ENCODE measurements at regions not wholly inside any gene's neighbourhood (a gene's known extent, or its start where the extent isn't known, plus 50 kb on each side); places are given as distances from the start of the nearest gene placed in this dataset.

DNA sequence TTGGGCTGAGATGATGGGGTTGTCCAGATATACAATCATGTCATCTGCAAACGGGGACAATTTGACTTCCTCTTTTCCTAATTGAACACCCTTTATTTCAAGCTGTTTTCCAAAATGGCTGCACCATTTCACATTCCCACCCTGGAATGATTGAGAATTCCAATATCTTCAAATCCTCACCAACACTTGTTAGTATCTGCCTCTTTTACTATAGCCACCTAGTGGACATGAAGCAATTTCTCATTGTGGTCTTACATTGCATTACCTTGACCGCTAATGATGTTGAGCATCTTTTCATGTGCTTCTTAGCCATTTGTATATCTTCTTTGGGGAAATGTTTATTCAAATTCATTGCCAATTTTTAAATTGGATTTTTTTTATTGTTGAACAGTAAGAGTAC is 364.8 kb downstream of the SMARCA1 start:
- ChIA-PET CTCF (no interaction called here), POLR2A (no interaction called here)
- TF ChIP-seq SUZ12 (IDR thresholded peaks at IDR 0.05), result no peak
- TF ChIP-seq ELF4 (IDR thresholded peaks at IDR 0.05), result no peak
- TF ChIP-seq, protein P1, sequence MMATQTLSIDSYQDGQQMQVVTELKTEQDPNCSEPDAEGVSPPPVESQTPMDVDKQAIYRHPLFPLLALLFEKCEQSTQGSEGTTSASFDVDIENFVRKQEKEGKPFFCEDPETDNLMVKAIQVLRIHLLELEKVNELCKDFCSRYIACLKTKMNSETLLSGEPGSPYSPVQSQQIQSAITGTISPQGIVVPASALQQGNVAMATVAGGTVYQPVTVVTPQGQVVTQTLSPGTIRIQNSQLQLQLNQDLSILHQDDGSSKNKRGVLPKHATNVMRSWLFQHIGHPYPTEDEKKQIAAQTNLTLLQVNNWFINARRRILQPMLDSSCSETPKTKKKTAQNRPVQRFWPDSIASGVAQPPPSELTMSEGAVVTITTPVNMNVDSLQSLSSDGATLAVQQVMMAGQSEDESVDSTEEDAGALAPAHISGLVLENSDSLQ (IDR thresholded peaks at IDR 0.05), result no peak
- TF ChIP-seq FOXA1 (IDR thresholded peaks at IDR 0.05), result no peak
- no peak for TF ChIP-seq FOXM1 (IDR thresholded peaks at IDR 0.05; ENCODE audit: borderline replicate concordance)
- TF ChIP-seq BHLHE40 (IDR thresholded peaks at IDR 0.05; ENCODE audit: borderline replicate concordance), result no peak
- no peak for TF ChIP-seq TARDBP (IDR thresholded peaks at IDR 0.05)
- no peak for TF ChIP-seq HDGF (IDR thresholded peaks at IDR 0.05; ENCODE audit: borderline replicate concordance)
- no peak for TF ChIP-seq SP1 (IDR thresholded peaks at IDR 0.05)
- DNase-seq (ENCODE audit: extremely low spot score), result no peak

DNA sequence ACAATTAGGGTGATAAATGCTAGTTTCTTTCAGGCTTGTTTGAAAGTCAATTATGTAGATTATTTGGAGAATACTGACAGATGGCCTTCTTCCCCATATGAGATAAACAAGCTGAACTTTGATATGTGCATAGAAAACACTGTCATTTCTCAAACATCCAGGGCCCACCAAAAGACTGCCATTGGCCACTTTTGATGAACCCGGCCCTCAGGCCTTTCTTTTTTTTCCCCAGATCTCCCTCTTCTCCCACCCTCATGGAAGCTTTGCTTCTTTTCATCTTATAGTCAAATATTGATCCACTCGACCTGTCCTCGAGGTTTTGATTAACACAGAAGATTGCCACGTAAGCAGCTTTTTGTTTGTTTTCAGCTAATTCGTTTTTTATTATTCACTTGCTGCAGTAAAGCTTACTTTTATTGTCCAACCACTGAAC is 377.4 kb downstream of the SMARCA1 start:
- POLR2A ChIA-PET, result no interaction called here
- no peak for DNase-seq (ENCODE audit: extremely low spot score)
- CTCF ChIA-PET, result no interaction called here

DNA sequence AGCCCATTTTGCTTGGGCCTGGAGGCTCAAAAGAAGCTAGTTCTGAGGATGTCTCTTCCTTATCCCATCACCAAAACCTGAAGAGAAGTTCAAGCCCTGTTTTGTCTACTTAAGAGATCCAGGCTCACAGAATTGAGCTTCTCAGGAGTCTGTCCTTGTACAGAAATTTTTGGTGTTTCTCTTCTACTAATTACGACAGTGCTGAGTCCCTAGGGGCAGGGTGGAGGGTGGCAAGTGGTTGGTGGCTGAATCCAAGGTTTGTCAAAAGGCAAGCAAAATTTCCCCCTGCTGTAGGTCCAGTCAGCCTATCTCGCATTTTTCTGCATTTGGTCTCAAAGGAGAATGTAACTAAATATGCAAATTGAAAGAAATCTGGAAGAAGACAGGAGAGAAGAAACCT is 377.9 kb downstream of the SMARCA1 start:
- DNase-seq (ENCODE audit: extremely low spot score), result no peak
- TF ChIP-seq SUZ12 (IDR thresholded peaks at IDR 0.05), result no peak
- no peak for TF ChIP-seq FOXK2 (IDR thresholded peaks at IDR 0.05)
- TF ChIP-seq BHLHE40 (IDR thresholded peaks at IDR 0.05; ENCODE audit: borderline replicate concordance), result no peak
- no peak for TF ChIP-seq FOXA1 (IDR thresholded peaks at IDR 0.05)
- no peak for TF ChIP-seq ARNT (IDR thresholded peaks at IDR 0.05)
- TF ChIP-seq SP1 (IDR thresholded peaks at IDR 0.05), result no peak
- CTCF ChIA-PET, result no interaction called here
- POLR2A ChIA-PET, result interaction anchor here (0.5 kb wide), 1 partner anchor 817 kb away, joined by 3 read pairs; no protein-coding TSS in a partner anchor

More for the DNA sequence above, 377.4 kb downstream of the SMARCA1 start:
- TF ChIP-seq FOXK2 (IDR thresholded peaks at IDR 0.05) (no peak), LEF1 (IDR thresholded peaks at IDR 0.05; ENCODE audit: borderline replicate concordance) (no peak), ELF4 (IDR thresholded peaks at IDR 0.05) (no peak), L3MBTL2 (conservative IDR thresholded peaks at IDR 0.05) (no peak)

DNA sequence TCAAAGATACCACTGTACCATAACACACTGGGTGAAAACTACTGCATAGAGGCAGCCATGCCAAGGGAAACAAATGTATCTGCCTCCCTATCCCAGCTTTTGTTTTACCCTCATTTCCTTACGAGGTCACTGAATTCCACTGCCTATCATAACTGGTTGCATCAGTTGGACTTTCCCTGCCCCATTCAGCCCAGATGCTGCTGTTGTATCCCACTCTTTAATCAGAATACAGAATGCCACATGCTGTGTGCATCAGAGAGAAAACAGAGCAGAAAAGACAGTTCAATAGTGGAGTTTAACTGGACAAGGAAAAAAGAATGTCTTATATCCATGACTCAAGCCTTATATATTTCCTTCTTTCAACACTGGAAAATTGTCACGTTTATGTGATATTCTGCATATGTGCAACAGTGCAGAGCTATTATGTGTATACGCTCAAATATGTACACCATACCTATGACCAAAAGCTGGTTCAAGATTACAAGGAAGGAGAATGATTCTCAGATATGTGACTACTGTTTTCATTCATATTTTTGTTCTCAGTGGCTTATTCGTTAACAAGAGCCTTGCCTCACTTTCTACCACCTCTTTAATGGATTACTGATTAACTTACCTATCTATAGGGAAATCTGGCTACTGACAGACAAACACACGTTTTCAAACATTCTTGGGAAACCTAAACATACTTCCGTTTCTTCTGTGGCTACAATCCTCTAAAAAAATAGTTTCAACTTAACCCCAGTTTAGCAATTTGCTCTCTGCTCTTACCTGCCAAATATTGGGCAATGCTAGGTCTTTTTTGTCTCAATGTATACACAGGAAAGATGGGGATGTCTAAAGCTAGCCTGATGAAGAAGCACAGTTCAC is 378.9 kb downstream of the SMARCA1 start:
- CTCF ChIA-PET, result no interaction called here
- POLR2A ChIA-PET, result interaction anchor here (0.5 kb wide), 1 partner anchor 816 kb away, joined by 3 read pairs; no protein-coding TSS in a partner anchor
- no peak for TF ChIP-seq LEF1 (IDR thresholded peaks at IDR 0.05; ENCODE audit: borderline replicate concordance)
- TF ChIP-seq ELF4 (IDR thresholded peaks at IDR 0.05), result no peak
- TF ChIP-seq L3MBTL2 (conservative IDR thresholded peaks at IDR 0.05), result no peak
- TF ChIP-seq FOXK2 (IDR thresholded peaks at IDR 0.05), result no peak
- TF ChIP-seq SP1 (IDR thresholded peaks at IDR 0.05), result no peak
- DNase-seq (ENCODE audit: extremely low spot score), result no peak

- TF ChIP-seq FOXA1 (IDR thresholded peaks at IDR 0.05) (no peak), FOXK2 (IDR thresholded peaks at IDR 0.05) (no peak), FOXM1 (IDR thresholded peaks at IDR 0.05; ENCODE audit: borderline replicate concordance) (no peak), BHLHE40 (IDR thresholded peaks at IDR 0.05; ENCODE audit: borderline replicate concordance) (no peak), LEF1 (IDR thresholded peaks at IDR 0.05; ENCODE audit: borderline replicate concordance) (no peak), L3MBTL2 (conservative IDR thresholded peaks at IDR 0.05) (no peak), NFRKB (IDR thresholded peaks at IDR 0.05) (no peak), CTBP1 (IDR thresholded peaks at IDR 0.05; ENCODE audit: borderline replicate concordance) (no peak), HDGF (IDR thresholded peaks at IDR 0.05; ENCODE audit: borderline replicate concordance) (no peak), TARDBP (IDR thresholded peaks at IDR 0.05) (no peak), ELF4 (IDR thresholded peaks at IDR 0.05) (no peak), SUZ12 (IDR thresholded peaks at IDR 0.05) (no peak), ARNT (IDR thresholded peaks at IDR 0.05) (no peak), SP1 (IDR thresholded peaks at IDR 0.05) (no peak), ZNF384 (IDR thresholded peaks at IDR 0.05) (no peak)
- TF ChIP-seq, protein P1 (IDR thresholded peaks at IDR 0.05), result no peak
- ChIA-PET CTCF (no interaction called here), POLR2A (no interaction called here)
- no peak for DNase-seq (ENCODE audit: extremely low spot score)
These were observed 383.3 kb downstream of the SMARCA1 start for GRCh38 chrX:129139837-129140598.

- DNase-seq (ENCODE audit: extremely low spot score), result no peak
- TF ChIP-seq CTBP1 (IDR thresholded peaks at IDR 0.05; ENCODE audit: borderline replicate concordance), result no peak
- no peak for TF ChIP-seq FOXK2 (IDR thresholded peaks at IDR 0.05)
- TF ChIP-seq LEF1 (IDR thresholded peaks at IDR 0.05; ENCODE audit: borderline replicate concordance), result no peak
- TF ChIP-seq BHLHE40 (IDR thresholded peaks at IDR 0.05; ENCODE audit: borderline replicate concordance), result no peak
- TF ChIP-seq TARDBP (IDR thresholded peaks at IDR 0.05), result no peak
- no peak for TF ChIP-seq SP1 (IDR thresholded peaks at IDR 0.05)
- TF ChIP-seq SUZ12 (IDR thresholded peaks at IDR 0.05), result no peak
- TF ChIP-seq ZNF384 (IDR thresholded peaks at IDR 0.05), result no peak
- no peak for TF ChIP-seq FOXM1 (IDR thresholded peaks at IDR 0.05; ENCODE audit: borderline replicate concordance)
- no peak for TF ChIP-seq NFRKB (IDR thresholded peaks at IDR 0.05)
- ChIA-PET CTCF (interaction anchor here (0.6 kb wide), 1 partner anchor 255 kb away, joined by 3 read pairs; no protein-coding TSS in a partner anchor), POLR2A (no interaction called here)
These were observed 398.0 kb downstream of the SMARCA1 start for GRCh38 chrX:129125122-129125914.

Measured in HEK293T (cell line).